GM18505 (cell line): ENCODE measurements at regions not wholly inside any gene's neighbourhood (a gene's known extent, or its start where the extent isn't known, plus 50 kb on each side); places are given as distances from the start of the nearest gene placed in this dataset.
"Not testable (repeated sequence)": the region's sequence is repeated elsewhere in the genome, so short reads cannot be mapped to it uniquely, and the experiment has no call there.

ENCODE experiments used
- ATAC-seq: cut with Tn5 transposase; IDR thresholded peaks from one replicate; pipeline ENCODE4 v1.9.1; 2021; ENCODE audit not compliant: unreplicated experiment
- POLR2A ChIP-seq: IDR thresholded peaks from 4 replicates; pipeline ENCODE4 v1.6.1; 2011; ENCODE audit warnings: borderline replicate concordance; ENCODE audit not compliant: insufficient read depth, insufficient read length; ENCODE audit errors: extremely low read depth

DNA sequence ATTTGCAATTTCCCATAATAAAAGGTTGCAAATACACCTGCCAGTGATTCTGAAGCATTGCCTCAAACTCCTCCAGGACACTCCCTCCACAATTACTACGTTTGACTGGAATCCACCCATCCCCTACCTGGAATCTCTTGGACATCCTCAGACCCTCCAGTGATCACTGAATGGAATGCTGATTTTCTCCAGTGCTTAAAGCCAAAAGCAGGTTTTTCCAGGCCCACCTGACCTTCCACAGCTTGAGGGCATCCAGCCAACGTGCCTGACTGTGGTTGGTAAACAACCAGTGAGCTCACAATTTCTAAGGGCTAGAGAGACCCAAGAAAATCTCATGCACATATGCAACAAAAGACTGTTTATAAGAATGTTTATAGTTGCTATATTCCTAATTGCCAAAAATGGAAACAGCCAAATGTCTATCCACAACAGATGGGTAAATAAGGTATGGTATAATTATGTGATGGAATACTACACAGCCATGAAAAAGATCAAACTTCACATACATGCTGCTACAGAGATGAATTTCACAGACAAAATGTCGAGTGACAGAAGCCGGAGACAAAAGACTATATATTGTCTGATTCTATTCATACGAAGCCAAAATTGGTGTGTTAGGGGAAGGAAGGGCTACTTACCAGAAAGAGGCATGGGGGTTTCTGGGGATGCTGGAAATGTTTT lies 147.1 kb upstream of the RREB1 start:
- ATAC-seq = no peak
- no peak for TF ChIP-seq POLR2A

- ATAC-seq = no peak
Measured at GRCh38 chr6:6962086-6962485, 145.7 kb upstream of the RREB1 start.

GRCh38 chr6:6962699-6963098 lies 145.1 kb upstream of the RREB1 start:
- TF ChIP-seq POLR2A = no peak
- no peak for ATAC-seq

More at GRCh38 chr6:6962086-6962485, 145.7 kb upstream of the RREB1 start:
- no peak for TF ChIP-seq POLR2A

DNA sequence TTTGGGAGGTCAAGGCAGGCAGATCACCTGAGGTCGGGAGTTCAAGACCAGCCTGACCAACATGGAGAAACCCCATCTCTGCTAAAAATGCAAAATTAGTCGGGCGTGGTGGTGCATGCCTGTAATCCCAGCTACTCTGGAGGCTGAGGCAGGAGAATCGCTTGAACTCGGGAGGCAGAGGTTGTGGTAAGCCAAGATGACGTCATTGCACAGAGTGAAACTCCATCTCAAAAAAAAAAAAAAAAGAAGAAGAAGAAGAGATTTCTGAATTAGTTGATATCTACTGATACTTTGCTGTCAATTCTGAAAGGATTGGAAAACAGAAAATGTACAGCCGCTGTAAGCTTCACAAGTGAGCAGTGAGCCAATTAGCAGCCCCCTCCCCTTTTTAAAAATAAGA lies 144.4 kb upstream of the RREB1 start:
- ATAC-seq = not testable (repeated sequence)

DNA sequence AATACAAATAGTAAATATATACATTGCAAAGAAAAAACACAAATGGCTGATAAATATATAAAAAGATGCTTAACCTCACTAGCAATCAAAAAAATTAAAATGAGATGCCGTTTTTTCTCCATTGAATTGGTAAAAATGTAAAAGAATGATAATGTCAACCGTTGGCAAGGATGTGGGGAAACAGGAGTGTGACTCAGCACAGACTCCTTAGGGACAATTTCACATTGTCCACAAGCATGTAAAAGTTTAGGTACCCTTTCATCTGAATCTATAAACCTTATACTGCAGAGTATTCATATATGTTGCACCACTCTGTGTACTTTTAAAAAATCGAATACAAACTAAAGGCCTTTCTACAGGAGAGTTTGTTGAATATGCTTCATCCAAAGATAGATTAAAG lies 143.1 kb upstream of the RREB1 start:
- TF ChIP-seq POLR2A = no peak
- ATAC-seq = no peak

DNA sequence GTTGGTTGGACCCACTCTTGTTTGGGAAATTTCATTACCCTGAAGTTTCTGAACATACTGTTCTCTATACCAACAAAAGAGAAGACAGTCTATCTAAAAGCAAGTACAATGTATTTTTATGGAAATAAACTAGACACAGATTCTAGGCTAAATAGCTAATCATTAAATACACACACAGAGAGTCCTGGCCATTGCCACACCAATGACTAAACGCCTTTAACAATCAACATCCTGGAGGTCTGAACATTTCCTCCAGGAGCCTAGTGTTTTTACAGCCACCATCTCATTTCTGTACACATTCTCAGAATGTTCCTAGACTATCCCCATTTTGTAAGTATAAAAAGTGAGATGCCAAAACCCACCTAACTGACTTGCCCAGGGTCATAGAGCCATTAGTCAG lies 141.6 kb upstream of the RREB1 start:
- no peak for TF ChIP-seq POLR2A
- no peak for ATAC-seq

GRCh38 chr6:6966569-6966968 lies 141.2 kb upstream of the RREB1 start:
- TF ChIP-seq POLR2A = no peak
- ATAC-seq = no peak

- no peak for ATAC-seq
- TF ChIP-seq POLR2A = no peak
Measured at GRCh38 chr6:6968357-6968730, 139.4 kb upstream of the RREB1 start.

GRCh38 chr6:6968731-6969552 lies 138.8 kb upstream of the RREB1 start:
- no peak for ATAC-seq
- no peak for TF ChIP-seq POLR2A

DNA sequence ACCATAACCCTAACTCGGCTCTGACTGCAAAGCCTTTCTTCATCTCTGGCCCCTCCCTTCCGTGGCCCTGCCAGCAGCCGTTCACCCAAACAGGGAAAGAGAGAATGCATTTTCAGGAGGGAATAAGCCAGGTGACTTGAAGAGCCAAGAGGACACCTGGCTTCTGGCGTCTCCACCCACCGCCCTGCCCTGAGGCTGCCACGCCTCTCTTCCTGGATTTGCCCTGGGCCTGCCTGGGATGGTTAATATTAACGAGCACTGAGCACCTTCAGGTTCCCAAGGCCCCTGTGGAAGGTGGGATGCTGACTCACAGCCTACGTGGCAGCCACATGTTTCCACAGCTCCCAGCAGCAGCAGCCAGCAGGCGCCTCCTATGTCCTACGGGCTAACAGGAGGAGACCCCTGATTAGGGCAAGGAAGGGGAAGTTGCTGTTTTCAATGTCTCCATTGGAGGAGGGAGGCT lies 138.0 kb upstream of the RREB1 start:
- TF ChIP-seq POLR2A = no peak
- ATAC-seq = no peak

- no peak for ATAC-seq
- TF ChIP-seq POLR2A = no peak
Measured at GRCh38 chr6:6970851-6971250, 136.9 kb upstream of the RREB1 start.

- no peak for TF ChIP-seq POLR2A
- no peak for ATAC-seq
Measured at GRCh38 chr6:6971369-6971768, 136.4 kb upstream of the RREB1 start.

DNA sequence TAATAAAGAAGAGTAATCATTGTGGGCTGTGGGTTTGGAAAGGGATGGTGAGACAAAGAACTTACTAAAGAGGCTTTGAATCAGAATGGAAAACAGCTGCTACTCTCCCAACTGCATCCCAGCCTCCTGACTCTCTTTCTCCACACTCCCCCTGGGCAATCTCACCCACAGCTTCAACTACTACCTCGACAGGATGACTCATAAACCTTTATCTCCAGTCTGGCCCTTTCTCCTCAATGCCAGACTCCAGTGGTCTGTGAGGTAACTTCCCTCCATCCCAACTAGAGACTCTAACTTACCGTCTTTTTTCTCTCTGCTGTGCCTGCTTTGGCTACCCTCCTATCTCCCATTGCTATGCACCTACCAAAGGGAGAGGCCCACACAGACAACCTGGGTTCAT lies 135.3 kb upstream of the RREB1 start:
- TF ChIP-seq POLR2A = no peak
- no peak for ATAC-seq

DNA sequence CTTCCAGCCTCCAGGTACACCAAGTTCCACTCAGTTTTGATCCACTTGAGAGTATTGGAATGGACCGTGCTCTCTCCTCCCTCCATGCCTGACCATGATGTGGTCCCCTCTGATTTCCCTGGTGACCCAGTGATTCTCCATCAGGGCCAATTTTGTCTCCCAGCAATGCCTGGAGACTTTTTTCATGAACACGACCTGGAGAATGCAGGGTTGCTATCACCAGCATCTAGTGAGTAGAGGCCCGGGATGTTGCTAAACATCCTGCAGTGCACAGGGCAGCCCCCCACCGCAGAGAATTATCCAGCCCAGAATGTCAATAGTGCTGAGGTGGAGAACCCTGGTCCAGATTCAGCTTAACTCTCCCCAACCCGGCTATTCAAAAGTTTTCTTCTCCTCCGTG lies 134.0 kb upstream of the RREB1 start:
- TF ChIP-seq POLR2A = no peak
- no peak for ATAC-seq
